Effector memory CD4-positive, alpha-beta T cell (primary cell): ENCODE measurements at regions not wholly inside any gene's neighbourhood (a gene's known extent, or its start where the extent isn't known, plus 50 kb on each side); places are given as distances from the start of the nearest gene placed in this dataset.

ENCODE experiments used
- DNase-seq, 3 donors: peaks; one replicate each; pipeline ENCODE4 v3.0.0-alpha.2; 2020
- H3K27ac ChIP-seq: 2 replicates; pipeline ENCODE4 v1.7.0; 2013; ENCODE audit warnings: mild to moderate bottlenecking, low read length, moderate library complexity; ENCODE audit not compliant: insufficient read depth, poor library complexity, severe bottlenecking
- H3K27me3 ChIP-seq: replicated peaks from 2 replicates; pipeline ENCODE4 v1.7.0; 2013; ENCODE audit warnings: mild to moderate bottlenecking, low read length; ENCODE audit not compliant: insufficient read depth, control insufficient read depth, poor library complexity, severe bottlenecking
- H3K36me3 ChIP-seq: 2 replicates; pipeline ENCODE4 v1.7.0; 2013; ENCODE audit warnings: mild to moderate bottlenecking, low read length, moderate library complexity; ENCODE audit not compliant: control insufficient read depth, insufficient read depth
- H3K4me1 ChIP-seq: 2 replicates; pipeline ENCODE4 v1.7.0; 2013; ENCODE audit warnings: low read length, mild to moderate bottlenecking; ENCODE audit not compliant: control insufficient read depth, insufficient read depth, poor library complexity, severe bottlenecking
- H3K4me3 ChIP-seq: 2 replicates; pipeline ENCODE4 v1.7.0; 2013; ENCODE audit warnings: low read length, low read depth, mild to moderate bottlenecking; ENCODE audit not compliant: insufficient read depth, poor library complexity, severe bottlenecking
- H3K9me3 ChIP-seq: 2 replicates; pipeline ENCODE4 v1.7.0; 2013; ENCODE audit warnings: mild to moderate bottlenecking, low read length, moderate library complexity; ENCODE audit not compliant: control insufficient read depth

- no peak overlapping the region for H3K27ac ChIP-seq
- H3K4me3 ChIP-seq = no peak overlapping the region
- H3K9me3 ChIP-seq = no peaks in the 10 kb centered on the region
- no peaks in the 10 kb centered on the region for H3K36me3 ChIP-seq
- DNase-seq = no peak
- H3K27me3 ChIP-seq = no peaks in the 10 kb centered on the region
- H3K4me1 ChIP-seq = no peaks in the 10 kb centered on the region
Observed at GRCh38 chr3:106272302-106272701, 403.5 kb upstream of the CBLB start.

DNA sequence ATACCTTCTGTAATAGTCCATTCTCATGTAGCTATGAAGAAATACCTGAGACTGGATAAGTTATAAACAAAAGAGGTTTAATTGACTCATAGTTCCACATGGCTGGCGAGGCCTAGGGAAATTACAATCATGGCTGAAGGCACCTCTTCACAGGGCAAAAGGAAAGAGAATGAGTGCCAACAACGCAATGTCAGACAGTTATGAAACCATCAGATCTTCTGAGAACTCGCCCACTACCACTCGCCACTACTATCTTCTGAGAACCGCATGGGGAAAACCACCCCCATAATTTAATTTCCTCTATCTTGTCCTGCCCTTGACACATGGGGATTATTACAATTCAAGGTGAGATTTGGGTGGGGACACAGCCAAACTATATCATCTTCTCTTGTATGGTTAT lies 406.8 kb upstream of the CBLB start:
- no peaks in the 10 kb centered on the region for H3K27me3 ChIP-seq
- no peak overlapping the region for H3K4me3 ChIP-seq
- no peak overlapping the region for H3K27ac ChIP-seq

GRCh38 chr3:106276151-106276550 lies 407.3 kb upstream of the CBLB start:
- no peaks in the 10 kb centered on the region for H3K27me3 ChIP-seq
- no peaks in the 10 kb centered on the region for H3K4me1 ChIP-seq
- no peak overlapping the region for H3K4me3 ChIP-seq
- DNase-seq = no peak
- no peaks in the 10 kb centered on the region for H3K36me3 ChIP-seq
- H3K27ac ChIP-seq = no peak overlapping the region
- no peaks in the 10 kb centered on the region for H3K9me3 ChIP-seq

More for the DNA sequence above, 406.8 kb upstream of the CBLB start:
- Histone ChIP-seq H3K36me3 (no peaks in the 10 kb centered on the region), H3K4me1 (no peaks in the 10 kb centered on the region), H3K9me3 (no peaks in the 10 kb centered on the region)
- no peak for DNase-seq

DNA sequence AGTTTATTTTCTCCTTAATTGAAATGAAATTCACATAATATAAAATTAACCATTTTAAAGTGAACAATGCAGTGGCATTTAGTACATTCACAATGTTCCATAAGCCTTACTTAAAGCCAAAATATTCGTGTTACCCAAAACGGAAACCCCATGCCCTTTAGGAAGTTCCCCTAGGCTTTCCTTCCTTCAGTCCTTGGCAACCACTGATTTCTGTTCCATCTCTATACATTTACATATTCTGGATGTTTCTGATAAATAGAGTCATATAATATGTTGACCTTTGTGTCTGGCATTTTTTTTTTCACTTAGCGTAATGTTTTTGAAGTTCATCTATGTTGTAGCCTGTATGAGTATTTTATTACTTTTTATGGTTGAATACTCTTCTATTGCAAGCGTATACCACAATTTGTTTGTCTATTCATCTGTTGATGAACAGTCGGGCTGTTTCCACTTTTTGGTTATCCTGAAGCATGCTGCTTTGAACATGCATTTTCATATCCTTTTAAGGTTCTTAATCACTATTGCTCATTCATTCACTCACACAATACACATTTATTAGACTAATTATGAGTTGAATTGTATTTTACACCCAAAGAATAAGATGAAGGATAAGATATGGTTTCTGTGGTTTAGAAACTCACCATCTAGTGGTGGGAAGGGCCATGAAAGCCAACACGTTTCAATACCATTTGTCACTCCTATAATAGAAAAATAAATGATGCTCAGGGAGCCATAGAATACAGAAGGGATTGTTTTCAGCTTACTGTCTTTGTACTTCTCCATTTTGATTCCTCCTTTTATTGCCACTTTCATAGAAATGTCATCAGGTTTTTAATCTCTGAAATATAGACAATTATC lies 408.2 kb upstream of the CBLB start:
- no peak for DNase-seq
- H3K4me3 ChIP-seq = no peak overlapping the region
- H3K27ac ChIP-seq = no peak overlapping the region
- no peaks in the 10 kb centered on the region for H3K9me3 ChIP-seq
- no peaks in the 10 kb centered on the region for H3K36me3 ChIP-seq
- no peaks in the 10 kb centered on the region for H3K27me3 ChIP-seq
- no peaks in the 10 kb centered on the region for H3K4me1 ChIP-seq

DNA sequence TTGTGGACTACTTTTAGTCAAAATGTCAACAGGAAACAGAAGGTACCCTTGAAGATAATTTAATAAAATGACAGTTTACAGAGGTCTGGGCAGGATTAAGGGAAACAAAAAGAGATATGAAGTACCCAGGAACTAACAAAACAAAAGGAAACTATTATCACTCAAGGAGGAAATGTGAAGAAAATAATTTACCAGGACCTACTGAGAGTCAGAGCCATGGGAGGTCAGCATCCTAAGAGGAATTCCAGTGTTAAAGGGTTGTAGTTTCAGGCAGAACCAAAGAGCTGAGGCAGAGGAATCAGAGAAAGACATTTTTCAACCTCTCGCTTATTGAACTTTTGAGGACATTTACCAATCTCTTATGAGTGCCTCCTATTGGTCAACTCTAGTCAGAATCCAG lies 408.9 kb upstream of the CBLB start:
- H3K36me3 ChIP-seq = no peaks in the 10 kb centered on the region
- DNase-seq = no peak
- H3K4me1 ChIP-seq = no peaks in the 10 kb centered on the region
- no peak overlapping the region for H3K27ac ChIP-seq
- no peaks in the 10 kb centered on the region for H3K9me3 ChIP-seq
- H3K27me3 ChIP-seq = no peaks in the 10 kb centered on the region
- no peak overlapping the region for H3K4me3 ChIP-seq

- Histone ChIP-seq H3K36me3 (no peaks in the 10 kb centered on the region), H3K27ac (no peak overlapping the region), H3K4me1 (no peaks in the 10 kb centered on the region), H3K4me3 (no peak overlapping the region), H3K9me3 (no peaks in the 10 kb centered on the region), H3K27me3 (no peaks in the 10 kb centered on the region)
- DNase-seq = no peak
Observed at GRCh38 chr3:106281221-106281620, 412.4 kb upstream of the CBLB start.

GRCh38 chr3:106282943-106283342 lies 414.1 kb upstream of the CBLB start:
- Histone ChIP-seq H3K27me3 (no peaks in the 10 kb centered on the region), H3K4me3 (no peak overlapping the region), H3K36me3 (no peaks in the 10 kb centered on the region), H3K9me3 (no peaks in the 10 kb centered on the region), H3K4me1 (no peaks in the 10 kb centered on the region), H3K27ac (no peak overlapping the region)
- DNase-seq = no peak

DNA sequence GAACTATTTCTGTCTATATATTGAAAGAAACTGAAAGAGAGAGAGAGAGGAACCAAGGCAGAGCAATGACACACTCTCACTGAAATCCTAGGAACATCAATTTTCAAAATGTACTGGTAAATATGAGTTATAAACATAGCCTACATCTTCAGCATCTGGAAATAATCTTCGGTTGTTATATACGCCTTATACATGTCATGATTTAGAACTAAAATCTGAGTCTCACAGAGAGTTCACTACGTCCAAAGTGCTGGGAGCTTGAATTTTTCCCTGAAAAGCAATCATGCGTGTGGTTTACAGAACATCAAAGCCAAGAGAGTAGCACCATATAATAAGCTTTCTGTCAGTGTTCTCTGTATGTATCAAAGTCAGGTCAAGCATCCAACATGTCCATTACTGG lies 420.0 kb upstream of the CBLB start:
- Histone ChIP-seq H3K27ac (no peak overlapping the region), H3K9me3 (no peaks in the 10 kb centered on the region), H3K4me3 (no peak overlapping the region), H3K36me3 (no peaks in the 10 kb centered on the region), H3K27me3 (no peaks in the 10 kb centered on the region), H3K4me1 (no peaks in the 10 kb centered on the region)
- no peak for DNase-seq

- Histone ChIP-seq H3K9me3 (no peaks in the 10 kb centered on the region), H3K27me3 (no peaks in the 10 kb centered on the region), H3K36me3 (no peaks in the 10 kb centered on the region), H3K4me3 (no peak overlapping the region), H3K4me1 (no peaks in the 10 kb centered on the region), H3K27ac (no peak overlapping the region)
- no peak for DNase-seq
Observed at GRCh38 chr3:106290304-106290997, 421.6 kb upstream of the CBLB start.

DNA sequence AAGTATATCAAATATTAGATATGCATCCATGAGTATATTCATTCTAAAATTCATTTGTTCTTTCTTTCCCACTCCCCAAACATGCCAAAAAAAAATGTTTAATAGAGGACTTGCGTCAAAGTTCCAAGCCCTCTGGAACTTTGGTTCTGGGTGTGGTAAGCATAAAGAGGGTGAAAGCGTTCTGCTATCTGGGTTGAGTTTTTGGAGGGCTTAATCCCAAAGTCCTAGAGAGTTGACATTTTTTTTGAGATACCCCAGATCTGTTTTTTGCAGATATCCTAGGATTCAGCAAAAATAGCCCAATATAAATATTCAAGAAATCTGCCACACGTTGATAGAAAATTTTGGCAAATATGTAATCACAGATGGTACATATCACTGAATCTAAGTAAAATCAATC lies 424.3 kb upstream of the CBLB start:
- Histone ChIP-seq H3K27ac (no peak overlapping the region), H3K36me3 (no peaks in the 10 kb centered on the region), H3K9me3 (no peaks in the 10 kb centered on the region), H3K27me3 (no peaks in the 10 kb centered on the region), H3K4me3 (no peak overlapping the region), H3K4me1 (no peaks in the 10 kb centered on the region)
- DNase-seq = no peak
